C4-2B (cell line): ENCODE measurements at regions not wholly inside any gene's neighbourhood (a gene's known extent, or its start where the extent isn't known, plus 50 kb on each side); places are given as distances from the start of the nearest gene placed in this dataset.

Source experiments
- ZFX ChIP-seq: fragments of 450-650 bp; IDR thresholded peaks from 2 replicates; pipeline ENCODE4 v1.6.1; 2017
- TF ChIP-seq, protein P1 (sequence below): fragments of 450-650 bp; conservative IDR thresholded peaks from 2 replicates; pipeline ENCODE4 v1.5.1; 2017; ENCODE audit warnings: mild to moderate bottlenecking

DNA sequence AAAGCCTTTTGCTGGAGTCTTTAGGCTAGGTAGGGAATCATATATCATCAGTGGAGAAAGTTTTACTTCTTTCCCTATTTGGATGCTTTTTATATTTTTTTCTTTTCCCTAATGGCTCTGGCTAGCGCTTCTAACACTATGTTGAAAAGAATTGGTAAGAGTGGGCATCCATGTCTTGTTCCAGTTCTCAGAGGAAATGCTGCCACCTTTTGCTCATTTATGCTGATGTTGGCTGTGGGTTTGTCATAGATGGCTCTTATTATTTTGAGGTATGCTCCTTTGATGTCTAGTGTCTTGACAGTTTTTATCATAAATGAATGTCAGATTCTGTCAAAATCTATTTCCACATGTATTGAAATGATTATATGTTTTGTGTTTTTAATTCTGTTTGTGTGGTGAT lies 1544.1 kb downstream of the REEP3 start:
- TF ChIP-seq, protein P1, sequence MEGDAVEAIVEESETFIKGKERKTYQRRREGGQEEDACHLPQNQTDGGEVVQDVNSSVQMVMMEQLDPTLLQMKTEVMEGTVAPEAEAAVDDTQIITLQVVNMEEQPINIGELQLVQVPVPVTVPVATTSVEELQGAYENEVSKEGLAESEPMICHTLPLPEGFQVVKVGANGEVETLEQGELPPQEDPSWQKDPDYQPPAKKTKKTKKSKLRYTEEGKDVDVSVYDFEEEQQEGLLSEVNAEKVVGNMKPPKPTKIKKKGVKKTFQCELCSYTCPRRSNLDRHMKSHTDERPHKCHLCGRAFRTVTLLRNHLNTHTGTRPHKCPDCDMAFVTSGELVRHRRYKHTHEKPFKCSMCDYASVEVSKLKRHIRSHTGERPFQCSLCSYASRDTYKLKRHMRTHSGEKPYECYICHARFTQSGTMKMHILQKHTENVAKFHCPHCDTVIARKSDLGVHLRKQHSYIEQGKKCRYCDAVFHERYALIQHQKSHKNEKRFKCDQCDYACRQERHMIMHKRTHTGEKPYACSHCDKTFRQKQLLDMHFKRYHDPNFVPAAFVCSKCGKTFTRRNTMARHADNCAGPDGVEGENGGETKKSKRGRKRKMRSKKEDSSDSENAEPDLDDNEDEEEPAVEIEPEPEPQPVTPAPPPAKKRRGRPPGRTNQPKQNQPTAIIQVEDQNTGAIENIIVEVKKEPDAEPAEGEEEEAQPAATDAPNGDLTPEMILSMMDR = no peak; the same call in 1 of the 2 replicates
- TF ChIP-seq ZFX = no peak
